CMK (cell line): ENCODE measurements at regions not wholly inside any gene's neighbourhood (a gene's known extent, or its start where the extent isn't known, plus 50 kb on each side); places are given as distances from the start of the nearest gene placed in this dataset.
"Not testable (repeated sequence)": the region's sequence is repeated elsewhere in the genome, so short reads cannot be mapped to it uniquely, and the experiment has no call there.

Experiments
- DNase-seq: peaks from one replicate; pipeline ENCODE4 v3.0.0-alpha.2; 2010; ENCODE audit warnings: low read depth

- no peak for DNase-seq
Observed at GRCh38 chr20:23150304-23151007, 64.3 kb upstream of the CD93 start.

GRCh38 chr20:23149623-23150279 lies 63.6 kb upstream of the CD93 start:
- no peak for DNase-seq

DNA sequence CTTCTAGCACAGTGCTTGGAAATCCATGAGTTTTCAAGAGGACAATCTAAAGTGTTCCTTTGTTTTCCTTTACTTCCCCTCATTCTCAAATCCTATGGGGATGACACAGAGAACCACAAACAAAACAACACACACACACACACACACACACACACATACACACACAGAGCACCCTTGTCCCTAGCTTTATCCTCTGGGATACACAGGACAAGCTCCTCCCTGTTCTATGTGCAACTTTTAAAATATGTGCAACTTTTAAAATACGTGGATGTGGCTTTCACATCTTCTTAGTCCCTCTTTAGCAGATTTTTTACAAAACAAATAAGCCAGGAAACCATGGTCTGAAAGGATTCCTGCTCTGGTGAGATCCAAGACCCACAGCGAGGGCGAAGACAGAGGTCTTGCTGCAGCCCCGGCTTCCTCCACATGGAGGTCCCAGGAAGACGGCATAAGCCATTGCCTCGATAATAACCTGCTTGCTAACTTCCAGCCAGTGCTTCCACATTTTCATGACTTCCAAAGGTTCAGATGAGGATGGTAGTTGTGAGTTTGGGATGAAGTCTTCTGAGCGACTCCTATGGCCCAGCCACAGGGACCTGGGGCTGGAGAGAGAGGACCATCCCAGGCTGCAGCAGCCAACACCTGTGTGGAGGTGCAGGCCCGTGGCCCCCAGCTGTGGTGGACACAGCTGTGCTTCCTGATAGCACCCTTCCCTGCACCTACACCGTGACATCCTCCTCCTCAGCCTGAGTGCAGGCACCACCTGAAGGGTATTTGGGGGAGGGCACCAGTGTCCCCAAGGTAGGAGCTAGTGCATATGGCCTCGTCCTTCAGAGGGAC lies 62.8 kb upstream of the CD93 start:
- DNase-seq, result no peak

DNA sequence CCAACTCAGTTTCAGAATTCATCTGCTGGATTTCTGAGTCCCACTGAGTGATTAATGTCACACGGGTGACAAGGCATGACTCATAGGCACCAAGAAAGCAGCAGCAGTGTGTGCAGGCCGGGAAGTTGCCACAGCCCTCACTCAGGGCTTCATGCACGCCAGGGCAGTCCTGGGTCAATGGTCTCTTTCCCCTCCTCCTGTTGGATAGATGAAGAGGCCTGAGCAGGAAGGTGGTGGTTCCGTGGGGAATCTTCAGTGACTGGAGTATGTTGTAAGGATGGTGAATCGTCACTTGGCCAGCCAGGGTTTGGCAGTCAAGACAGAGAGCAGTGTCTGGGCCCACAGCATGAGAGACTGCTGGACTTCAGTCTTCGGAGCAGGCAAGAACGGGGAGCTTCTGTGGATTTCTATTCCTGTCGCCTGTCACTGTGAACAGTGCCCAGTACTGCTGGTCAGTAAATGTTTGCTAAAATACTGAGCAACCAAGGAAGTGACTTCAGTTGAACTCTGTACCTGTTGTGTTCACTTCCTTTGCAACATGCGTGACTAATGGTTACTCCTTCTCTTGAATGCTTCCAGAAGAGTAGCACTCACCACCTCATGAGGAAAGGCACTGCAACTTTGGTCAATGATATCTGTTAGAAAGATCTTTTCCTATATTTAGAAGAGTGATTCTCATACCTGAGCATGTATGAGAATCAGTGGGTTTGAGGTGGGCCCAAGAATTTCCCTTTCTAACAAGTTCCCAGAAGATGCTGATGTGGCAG lies 62.0 kb upstream of the CD93 start:
- no peak for DNase-seq

GRCh38 chr20:23147647-23147963 lies 61.5 kb upstream of the CD93 start:
- DNase-seq, result no peak

GRCh38 chr20:23146857-23147637 lies 60.9 kb upstream of the CD93 start:
- DNase-seq, result no peak

DNA sequence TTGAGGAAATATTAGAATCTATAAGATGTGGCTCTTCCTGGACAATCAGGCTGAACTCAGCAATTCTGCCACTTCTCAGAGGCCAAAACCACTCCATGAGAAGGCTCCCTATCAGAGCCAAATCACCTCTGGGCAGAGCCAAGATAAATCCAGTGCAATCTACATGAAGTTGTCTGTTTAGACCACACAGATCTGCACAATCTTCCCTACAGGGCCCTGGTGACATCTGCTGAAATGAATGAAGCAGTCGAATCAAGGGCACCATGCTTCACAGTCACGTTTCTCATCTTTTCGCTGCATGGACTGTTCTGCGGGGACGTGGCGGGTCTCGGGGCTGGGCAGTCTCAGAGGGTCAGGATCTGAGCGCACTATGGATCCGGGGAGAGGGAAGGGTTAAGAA lies 60.1 kb upstream of the CD93 start:
- DNase-seq, result no peak

DNA sequence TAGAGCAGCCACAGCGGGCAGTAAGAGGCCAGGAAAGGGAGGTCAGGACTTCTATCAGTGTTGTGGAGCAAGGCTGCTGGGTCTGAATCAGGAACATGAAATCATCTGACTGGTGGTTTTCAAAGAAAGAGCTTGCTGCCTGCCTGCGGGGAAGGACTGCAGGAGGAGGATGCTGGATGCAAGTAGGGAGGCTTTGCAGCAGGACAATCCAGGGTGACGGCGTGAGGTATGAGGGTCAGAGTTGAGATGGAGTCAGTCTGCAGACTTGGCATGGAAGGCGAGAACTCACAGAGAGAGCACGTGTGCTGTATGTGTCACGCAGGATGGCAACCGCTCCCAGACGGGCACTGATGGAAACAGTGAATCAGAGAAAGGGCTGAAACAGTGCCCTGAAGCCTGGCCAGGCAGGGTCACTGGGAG lies 59.2 kb upstream of the CD93 start:
- no peak for DNase-seq

GRCh38 chr20:23144856-23145255 lies 58.7 kb upstream of the CD93 start:
- no peak for DNase-seq

DNA sequence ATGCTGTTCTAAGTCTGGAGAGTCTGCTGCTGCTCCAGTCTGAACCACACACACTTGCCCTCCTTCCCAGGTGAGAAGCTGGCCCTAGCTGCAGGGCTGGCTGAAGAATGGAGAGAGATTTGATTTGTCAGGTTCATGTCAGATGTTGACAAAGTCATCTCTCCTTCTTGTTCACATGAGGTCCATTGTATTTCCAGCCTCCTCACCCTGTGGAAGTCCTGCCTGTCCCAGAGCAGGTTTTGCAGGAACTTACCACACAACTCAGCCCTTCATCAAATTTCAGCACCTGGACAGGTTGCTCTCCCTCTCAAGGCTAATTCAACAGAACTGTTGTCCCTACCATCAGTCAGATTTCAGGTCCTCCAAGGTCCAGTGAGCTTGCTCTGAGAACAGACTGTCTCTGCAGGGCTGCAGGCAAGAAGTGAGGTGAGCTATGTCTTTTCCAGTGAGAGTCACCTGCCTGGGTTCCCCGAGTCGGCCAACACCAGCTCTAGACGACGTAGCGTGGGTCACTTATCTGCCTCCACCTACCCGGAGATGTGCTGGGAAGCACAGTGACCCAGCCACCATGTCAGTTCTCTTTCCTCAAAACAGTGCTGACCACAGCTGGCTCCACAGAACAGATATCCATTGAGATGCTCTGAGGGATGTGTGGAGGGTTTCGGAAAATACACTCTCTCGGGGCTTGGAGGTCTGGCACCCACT lies 58.0 kb upstream of the CD93 start:
- no peak for DNase-seq

GRCh38 chr20:23143098-23143497 lies 57.0 kb upstream of the CD93 start:
- no peak for DNase-seq

DNA sequence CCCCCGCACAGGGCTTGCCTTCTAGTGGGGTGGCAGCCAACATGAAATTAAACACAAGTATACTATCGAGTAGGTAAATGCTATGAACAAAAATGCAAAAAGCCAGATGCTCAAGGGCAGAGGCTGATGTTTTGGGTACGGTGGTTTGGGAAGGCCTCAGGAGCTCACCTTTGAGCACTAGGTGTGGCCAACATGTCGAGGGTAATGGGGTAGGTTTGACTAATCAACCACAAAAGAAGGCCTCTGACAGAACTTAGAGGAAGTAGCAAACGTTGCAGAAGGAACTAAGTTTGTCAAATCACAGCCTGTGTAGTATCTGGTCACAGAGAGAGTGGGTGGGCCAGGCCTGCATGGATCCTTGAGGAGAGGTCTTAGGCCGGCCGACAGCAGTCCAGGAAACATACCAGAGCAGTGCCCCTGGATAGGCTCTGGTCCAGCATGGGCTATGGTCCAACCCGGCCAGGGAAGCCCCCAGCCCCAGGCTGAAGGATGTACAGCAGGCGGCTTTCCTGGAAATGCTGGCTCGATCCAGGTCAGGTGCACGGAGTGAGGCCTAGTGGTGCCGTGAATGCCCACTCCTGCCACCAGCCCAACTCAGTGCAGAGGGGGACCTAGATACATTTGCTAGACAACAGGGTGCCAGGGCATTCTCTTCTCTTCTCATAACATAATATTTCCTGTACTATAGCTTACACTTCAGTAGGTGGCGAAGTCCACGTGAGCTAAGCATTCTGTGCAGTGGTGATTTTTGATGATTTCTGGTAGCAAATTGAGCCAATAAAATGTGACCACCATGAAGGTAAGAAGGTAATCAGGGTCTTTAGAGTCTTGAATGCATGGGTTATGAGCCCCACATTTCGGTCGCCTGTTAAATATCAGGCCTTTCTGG lies 56.3 kb upstream of the CD93 start:
- no peak for DNase-seq

GRCh38 chr20:23141450-23142161 lies 55.5 kb upstream of the CD93 start:
- no peak for DNase-seq

- DNase-seq, result no peak
Observed at GRCh38 chr20:23140991-23141390, 54.9 kb upstream of the CD93 start.

DNA sequence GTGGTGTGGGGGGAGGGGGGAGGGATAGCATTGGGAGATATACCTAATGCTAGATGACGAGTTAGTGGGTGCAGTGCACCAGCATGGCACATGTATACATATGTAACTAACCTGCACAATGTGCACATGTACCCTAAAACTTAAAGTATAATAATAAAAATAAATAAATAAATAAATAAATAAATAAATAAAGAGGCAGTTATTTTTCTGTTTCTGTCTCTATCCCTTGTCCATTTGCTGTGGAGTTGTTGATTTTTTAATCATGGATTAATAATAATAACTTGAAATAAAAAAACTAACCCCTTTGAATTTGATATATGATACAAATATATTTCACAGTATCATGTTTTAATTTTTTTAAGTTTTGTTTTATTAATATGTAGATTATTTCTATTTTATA lies 53.9 kb upstream of the CD93 start:
- DNase-seq, result not testable (repeated sequence)

- DNase-seq, result no peak
Observed at GRCh38 chr20:23139524-23139923, 53.4 kb upstream of the CD93 start.

GRCh38 chr20:23138682-23139081 lies 52.6 kb upstream of the CD93 start:
- no peak for DNase-seq

DNA sequence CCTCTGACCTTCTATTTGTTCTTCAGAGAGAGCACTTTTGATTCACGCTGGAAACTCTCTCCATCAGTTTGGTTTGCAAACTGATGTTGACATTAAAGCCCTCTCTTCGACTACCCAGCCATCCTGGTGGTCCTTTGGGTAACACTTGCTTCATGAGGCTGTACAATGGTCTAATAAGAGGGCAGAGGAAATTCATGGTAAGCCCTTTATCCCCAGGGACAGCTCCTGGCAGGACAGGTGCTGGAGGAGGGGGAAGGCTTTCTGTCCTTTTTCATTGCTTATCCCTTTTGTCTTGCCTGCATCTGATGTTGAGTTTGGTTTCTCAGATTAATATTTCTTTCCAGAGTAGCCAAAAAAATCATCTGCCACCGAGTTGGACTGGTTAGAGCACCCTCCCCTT lies 52.1 kb upstream of the CD93 start:
- no peak for DNase-seq
